GM18502 (cell line): ENCODE measurements at regions not wholly inside any gene's neighbourhood (a gene's known extent, or its start where the extent isn't known, plus 50 kb on each side); places are given as distances from the start of the nearest gene placed in this dataset.
"Not testable (repeated sequence)": the region's sequence is repeated elsewhere in the genome, so short reads cannot be mapped to it uniquely, and the experiment has no call there.

Experiments used
- ATAC-seq: cut with Tn5 transposase; IDR thresholded peaks from one replicate; pipeline ENCODE4 v1.9.1; 2021; ENCODE audit warnings: mild to moderate bottlenecking; ENCODE audit not compliant: unreplicated experiment, poor library complexity

DNA sequence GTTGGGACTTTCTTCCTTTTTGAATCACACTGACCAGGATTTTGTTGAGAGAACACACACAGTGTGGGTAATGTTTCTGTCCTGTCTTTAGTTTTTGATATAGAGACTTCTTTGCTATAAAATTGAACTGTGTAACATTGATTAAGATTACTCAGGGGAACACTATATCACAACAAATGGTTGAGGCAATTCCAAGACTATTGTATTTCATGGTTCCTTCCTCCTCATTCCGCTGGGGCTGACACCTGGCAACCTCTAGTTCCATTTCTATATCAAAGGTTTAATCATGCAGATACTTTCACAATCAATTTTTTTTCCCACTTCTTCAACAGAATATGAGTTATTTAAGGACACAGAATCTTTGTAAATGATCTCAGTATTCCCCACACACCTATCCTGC, 182.2 kb downstream of the TAF11L14 start:
- ATAC-seq: no peak

DNA sequence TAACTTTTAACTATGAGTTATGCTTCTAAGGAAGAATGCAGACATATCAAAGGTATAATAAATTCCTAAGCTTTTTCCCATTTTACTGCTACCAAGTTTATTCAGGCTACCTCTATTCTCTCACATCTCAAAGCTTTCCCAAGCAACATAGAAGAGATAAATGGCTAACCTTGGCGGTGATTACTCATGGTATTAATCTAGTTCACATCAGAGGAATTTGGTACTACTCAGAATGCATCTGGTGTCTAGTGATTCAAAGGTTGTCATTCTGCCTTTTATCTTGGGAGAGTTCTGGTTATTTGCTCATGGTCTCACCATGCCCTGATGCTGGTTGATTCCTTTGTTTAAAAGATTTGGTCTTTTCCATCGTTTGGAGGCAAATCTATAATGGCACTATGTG, 182.7 kb downstream of the TAF11L14 start:
- no peak for ATAC-seq

DNA sequence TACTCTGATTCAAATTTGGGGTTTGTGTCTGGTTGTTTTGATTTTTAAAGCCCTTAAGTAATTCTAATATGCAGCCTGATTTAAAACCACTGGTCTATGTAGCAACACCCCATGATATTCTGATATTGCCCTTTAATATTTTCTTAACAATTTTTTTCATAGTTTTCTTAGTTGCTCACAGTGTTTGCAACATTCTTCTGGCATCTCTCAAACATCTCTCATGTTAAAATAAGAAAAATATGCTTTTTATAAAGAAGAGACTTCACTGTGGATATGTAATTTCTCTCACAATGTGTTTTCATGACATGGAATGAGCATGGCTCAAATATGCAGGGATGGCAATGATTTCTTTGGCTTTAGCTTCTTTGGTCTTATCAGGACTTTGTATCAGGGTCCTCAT, 183.7 kb downstream of the TAF11L14 start:
- ATAC-seq: no peak

DNA sequence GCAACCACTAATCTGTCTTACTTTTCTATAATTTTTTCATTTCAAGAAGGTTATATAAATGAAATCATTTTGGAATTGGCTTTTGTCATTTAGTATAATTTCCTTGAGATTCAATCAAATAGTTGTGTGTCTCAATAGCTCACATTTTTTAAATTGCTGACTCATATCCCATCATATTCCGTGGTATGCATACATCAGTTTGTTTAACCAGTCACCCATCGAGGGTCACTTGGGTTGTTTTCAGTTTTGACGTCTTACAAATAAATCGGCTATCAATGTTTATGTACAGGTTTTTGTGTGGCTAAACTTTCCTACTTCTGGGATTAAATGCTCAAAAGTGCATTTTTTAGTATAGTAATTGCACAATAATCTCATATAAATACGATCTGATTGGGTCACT, 185.5 kb downstream of the TAF11L14 start:
- ATAC-seq: no peak

- no peak for ATAC-seq
Measured at GRCh38 chr5:17828681-17829080, 194.4 kb downstream of the TAF11L14 start.

GRCh38 chr5:17829456-17829855, 195.2 kb downstream of the TAF11L14 start:
- ATAC-seq: no peak

GRCh38 chr5:17831279-17831678, 197.0 kb downstream of the TAF11L14 start:
- ATAC-seq: no peak

DNA sequence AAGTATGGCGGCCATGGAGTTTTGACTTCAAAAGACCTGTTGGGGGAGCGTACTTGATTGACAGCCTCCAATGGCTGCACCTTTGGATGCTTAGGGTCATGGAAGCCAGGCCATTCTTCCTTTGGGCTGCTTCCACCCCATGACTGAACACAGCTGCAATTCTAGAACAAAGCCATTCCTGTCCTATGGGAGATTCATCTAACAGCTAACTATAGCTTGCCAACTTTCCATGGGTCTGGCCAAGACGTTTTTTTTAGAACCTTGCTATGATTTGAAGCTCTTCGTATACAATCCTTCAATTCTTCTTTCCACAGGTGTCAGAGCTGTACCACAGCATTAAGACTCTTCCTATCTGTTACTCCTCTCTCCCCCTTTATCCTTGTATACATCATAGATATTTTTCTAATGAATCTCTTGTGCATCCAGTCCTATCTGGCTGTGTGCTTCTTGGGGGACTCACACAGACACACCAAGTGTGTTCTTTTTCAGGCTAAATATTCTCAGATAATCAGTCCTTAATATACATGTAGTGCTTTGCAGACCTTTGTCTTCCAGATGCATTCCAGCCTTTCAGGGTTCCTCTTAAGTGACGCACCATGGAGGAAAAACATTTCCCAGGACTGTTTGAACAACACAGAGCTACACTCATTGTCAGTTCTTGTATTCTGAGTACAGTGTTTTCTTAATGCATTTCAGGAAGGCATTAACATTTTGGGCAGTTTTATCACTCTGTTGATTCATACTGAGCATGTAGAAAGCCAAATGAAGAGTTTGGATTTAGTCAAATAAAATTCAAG, 198.9 kb downstream of the TAF11L14 start:
- ATAC-seq: no peak

DNA sequence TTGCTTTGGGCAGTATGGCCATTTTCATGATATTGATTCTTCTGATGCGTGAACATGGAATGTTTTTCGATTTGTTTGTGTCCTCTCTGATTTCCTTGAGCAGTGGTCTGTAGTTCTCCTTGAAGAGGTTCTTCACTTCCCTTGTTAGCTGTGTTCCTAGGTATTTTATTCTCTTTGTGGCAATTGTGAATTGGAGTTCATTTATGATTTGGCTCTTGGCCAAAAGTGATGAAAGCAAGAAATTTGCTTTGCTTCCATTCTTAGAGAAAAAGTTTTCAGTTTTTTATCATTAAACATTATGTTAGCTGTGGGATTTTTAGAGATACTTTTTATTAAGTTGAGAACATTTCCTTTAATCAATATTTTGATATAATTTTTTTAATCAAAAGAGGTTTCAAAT, 203.5 kb downstream of the TAF11L14 start:
- ATAC-seq: no peak

GRCh38 chr5:17838469-17838868, 204.2 kb downstream of the TAF11L14 start:
- ATAC-seq: no peak

DNA sequence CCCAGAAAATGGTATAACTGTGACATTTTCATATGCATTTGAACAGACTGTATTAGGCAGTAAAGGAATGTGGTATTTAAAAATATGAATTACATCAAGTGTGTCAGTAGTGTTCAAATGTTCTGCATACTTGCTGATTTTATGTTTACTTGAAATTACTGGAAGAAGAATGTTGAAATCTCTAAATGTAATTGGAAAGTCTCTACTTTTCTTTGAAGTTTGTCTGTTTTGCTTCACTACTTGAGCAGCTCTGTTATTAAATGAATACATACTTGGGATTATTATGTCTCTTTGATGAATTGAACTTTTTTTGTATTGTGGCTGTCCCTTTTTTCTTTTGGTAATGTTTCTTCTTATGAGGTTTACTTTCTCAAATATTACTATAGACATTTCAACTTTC, 205.6 kb downstream of the TAF11L14 start:
- ATAC-seq: no peak

- no peak for ATAC-seq
Measured at GRCh38 chr5:17846496-17846895, 212.2 kb downstream of the TAF11L14 start.

DNA sequence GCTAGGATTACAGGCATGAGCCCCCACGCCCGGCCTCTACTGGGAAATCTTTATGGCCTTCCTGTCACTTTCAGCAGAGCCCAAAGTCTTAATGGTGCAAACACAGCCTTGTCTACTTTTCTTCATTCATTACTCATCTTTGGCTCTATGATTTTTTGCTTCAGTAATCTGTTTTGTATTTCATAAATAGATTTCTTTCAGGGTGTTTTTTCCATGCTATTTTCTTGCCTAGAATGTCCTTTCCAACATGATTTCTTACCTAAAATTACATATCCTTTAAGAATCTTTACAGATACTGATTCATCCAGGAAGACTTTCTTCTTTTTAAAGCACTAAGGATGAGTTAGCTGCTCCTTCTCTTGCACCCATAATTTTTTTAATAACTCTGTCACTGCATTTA, 213.0 kb downstream of the TAF11L14 start:
- no peak for ATAC-seq

DNA sequence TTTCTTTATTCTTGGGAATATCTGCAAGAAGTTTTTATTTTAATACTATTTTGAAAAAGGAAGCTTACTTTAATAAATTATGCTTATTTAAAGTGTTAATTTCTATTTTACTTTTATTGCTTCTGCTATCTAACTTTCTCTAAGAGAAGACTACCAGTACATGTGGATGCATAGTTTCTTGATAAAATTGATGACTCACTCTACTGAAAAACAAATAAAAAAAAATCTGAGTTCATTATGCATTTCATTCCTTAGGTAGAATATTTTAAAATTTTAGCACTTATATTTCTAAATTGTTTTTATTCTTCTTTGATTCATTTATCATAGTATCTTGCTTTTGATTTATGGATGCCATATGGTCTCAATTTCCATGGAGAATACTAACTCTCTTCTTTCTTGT, 217.9 kb downstream of the TAF11L14 start:
- no peak for ATAC-seq

- no peak for ATAC-seq
Measured at GRCh38 chr5:17852740-17853139, 218.5 kb downstream of the TAF11L14 start.

- no peak for ATAC-seq
Measured at GRCh38 chr5:17854901-17855300, 220.6 kb downstream of the TAF11L14 start.

- no peak for ATAC-seq
Measured at GRCh38 chr5:17860660-17861315, 226.5 kb downstream of the TAF11L14 start.

DNA sequence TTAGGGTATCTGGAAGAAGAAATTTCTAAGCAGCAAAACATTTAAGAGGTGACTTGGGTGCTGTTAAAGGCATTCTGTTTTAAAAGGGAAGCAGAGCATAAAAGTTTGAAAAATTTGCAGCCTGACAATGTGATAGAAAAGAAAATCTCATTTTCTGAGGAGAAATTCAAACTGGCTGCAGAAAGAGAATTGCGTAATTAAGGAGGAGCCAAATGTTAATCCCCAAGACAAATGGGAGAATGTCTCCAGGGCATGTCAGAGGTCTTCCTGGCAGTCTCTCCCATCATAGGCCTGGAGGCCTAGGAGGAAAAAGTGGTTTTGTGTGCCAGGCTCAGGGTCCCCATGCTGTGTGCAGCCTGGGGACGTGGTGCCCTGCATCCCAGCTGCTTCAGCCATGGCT, 230.6 kb downstream of the TAF11L14 start:
- not testable (repeated sequence) for ATAC-seq

DNA sequence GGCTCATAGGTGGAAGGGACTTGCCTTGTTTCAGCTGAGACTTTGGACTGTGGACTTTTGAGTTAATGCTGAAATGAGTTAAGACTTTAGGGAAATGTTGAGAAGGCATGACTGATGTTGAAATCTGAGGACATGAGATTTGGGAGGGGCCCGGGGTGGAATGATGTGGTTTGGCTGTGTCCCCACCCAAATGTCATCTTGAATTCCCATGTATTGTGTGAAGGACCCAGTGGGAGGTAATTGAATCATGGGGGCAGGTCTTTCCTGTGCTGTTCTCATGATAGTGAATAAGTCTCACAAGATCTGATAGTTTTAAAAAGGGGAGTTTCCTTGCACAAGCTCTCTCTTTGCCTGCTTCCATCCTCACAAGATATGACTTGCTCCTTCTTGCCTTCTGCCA, 231.7 kb downstream of the TAF11L14 start:
- not testable (repeated sequence) for ATAC-seq

DNA sequence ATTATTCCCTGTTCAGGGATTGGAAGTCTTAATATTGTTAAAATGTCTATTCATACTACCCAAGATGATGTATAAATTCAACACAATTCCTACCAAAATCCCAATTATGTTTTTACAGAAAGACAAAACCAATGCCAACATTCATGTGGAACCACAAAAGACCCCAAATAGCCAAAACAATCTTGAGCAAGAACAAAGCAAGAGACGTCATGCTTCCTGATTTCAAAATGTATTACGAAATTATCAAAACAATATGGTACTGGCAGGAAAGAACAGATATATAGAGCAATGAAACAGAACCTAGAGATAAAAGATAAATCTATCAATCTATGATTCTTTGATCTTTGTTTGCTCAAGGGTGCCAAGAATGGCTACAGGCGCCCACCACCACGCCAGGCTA, 237.9 kb downstream of the TAF11L14 start:
- ATAC-seq: no peak

GRCh38 chr5:17878541-17878940, 244.3 kb downstream of the TAF11L14 start:
- ATAC-seq: no peak

- ATAC-seq: no peak
Measured at GRCh38 chr5:17879276-17879675, 245.0 kb downstream of the TAF11L14 start.
